Sciatic nerve (tissue), 2 donors: ENCODE measurements at regions not wholly inside any gene's neighbourhood (a gene's known extent, or its start where the extent isn't known, plus 50 kb on each side); places are given as distances from the start of the nearest gene placed in this dataset.

Source experiments
- ATAC-seq: fragments of 200-7000 bp; cut with Tn5 transposase; one replicate; pipeline ENCODE4 v1.9.1; 2020; ENCODE audit warnings: mild to moderate bottlenecking, moderate library complexity
- DNase-seq: peaks from one replicate; pipeline ENCODE4 v3.0.0-alpha.2; 2020; ENCODE audit warnings: low spot score
- intact Hi-C: fragments of 100-400 bp; cut with DNase I; formaldehyde crosslinking; loops from one replicate; pipeline ENCODE4 v1.14.2; 2022
- donor health status: DM: no; HTN: no; CAD: no.
- donor health status: DM: no; HTN: no; CAD: no.

DNA sequence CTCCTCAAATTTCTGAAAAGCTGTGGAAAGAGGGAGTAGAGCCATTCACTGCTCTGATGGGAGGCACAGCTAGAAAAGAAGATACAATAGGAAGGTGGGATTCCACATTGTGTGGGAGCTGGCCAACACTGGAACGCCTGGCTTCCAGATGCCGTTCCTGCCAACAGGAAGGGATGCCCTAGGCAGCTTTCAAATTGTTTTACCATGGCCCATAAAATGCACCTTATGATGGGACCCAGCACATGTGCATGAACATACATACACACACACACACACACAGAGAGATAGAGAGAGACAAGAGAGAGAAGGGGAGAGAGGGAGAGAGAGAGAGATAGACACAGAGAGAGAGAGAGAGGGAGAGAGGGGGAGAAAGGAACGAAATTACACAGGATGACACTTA lies 86.1 kb upstream of the BZW1 start:
- intact Hi-C loops = no loop called here

DNA sequence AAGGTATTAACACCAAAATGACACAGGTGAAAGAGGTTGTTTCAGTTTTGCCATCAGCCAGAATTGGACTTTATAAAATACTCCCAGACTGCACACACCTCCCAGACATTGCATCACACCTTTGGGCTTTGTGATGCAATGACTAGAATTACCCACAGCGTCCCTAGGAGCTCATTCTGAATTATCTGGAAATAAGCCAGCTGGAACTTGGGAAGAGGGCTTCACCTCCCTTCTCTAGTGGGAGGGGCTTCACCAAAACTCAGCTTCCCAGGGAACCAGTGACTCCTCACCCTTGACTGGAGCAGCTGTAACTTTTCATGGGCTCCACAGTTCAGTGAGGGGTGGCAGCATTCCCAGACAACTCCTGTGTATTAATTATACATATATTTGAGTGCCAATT lies 83.1 kb upstream of the BZW1 start:
- intact Hi-C loops = no loop called here
- DNase-seq = no peak
- peak; percentile 89 for ATAC-seq

More for the DNA sequence above, 86.1 kb upstream of the BZW1 start:
- no peak for DNase-seq
- no peak for ATAC-seq

DNA sequence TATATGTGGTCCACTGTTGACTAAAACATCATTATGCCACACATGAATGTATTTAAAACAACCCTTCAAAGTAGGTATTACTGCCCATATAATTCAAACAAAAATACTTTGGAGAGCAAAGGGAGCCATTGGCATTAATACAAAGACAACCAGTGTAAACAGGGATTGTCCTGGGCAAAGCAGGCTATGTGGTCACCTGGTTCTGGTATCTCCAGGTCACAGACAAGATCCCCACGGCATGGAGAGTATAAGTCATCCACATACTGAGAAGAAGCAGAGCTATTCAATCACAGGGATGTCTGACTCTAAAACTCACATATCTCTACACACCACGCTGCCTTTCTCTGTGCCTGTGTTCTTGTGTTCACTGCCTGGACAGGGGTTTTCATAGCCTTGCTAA lies 81.4 kb upstream of the BZW1 start:
- DNase-seq (no peak), ATAC-seq (no peak)
- intact Hi-C loops = no loop called here

DNA sequence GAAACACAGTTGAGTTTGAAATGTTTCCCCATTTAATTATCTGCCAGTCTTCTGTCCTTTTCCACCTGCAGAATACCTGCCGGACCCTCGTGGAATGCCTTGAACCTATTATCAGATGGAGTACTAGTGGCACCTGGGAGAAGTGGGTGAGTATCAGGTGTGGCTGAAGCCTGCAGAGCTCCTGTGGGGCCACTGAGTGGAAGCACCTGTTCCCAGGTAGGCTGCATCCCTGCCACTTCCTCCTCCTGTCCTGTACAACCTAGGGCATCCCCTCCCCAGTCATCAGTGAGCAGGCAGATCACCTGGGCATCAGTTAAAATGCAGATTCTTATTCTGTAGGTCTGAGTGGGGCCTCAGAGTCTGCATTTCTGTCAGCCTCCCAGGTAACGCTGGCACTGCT lies 80.8 kb upstream of the BZW1 start:
- no peak for ATAC-seq
- no peak for DNase-seq
- intact Hi-C loops = no loop called here

DNA sequence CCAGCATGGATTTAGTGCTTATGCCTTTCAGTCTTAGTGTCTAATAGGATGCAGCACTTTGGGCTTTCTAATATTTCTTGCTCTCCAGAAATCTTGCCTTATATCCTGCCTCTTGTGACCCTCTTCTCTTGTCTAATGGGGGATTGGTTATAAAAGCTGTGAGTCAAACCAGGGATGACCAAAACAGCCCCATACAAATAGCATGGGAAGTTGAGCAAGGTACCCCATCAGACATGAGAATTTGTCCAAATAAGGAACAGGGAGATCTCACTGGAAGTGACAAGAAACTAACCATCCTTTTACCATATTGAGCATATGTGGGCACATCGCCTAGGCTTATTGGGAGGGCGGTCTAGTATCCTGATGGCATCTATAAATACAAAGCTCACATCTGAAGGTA lies 78.8 kb upstream of the BZW1 start:
- DNase-seq (no peak), ATAC-seq (no peak)
- intact Hi-C loops = no loop called here

DNA sequence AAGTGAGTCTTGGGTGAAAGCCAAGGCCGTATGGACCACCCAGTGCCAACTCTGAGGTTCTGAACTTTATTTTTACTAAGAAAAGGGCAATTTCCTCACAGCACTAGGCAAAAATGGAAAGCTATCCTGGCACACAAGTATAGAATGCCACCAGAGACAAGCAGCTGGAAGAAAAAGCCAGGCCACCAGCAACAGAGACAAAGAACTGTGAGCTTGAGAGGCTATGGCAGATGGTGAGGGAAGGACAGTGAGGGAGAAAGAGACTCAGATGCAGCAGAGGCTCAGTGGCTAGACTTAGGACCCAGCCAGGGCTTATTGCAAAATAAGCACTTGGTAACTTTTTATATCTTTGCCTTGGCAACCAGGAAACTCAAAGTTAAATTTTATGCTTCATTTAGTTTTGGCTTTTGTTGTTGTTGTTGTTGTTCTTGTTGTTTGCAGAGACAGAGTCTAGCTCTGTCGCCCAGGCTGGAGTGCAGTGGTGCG lies 78.0 kb upstream of the BZW1 start:
- DNase-seq (no peak), ATAC-seq (no peak)
- intact Hi-C loops = no loop called here

DNA sequence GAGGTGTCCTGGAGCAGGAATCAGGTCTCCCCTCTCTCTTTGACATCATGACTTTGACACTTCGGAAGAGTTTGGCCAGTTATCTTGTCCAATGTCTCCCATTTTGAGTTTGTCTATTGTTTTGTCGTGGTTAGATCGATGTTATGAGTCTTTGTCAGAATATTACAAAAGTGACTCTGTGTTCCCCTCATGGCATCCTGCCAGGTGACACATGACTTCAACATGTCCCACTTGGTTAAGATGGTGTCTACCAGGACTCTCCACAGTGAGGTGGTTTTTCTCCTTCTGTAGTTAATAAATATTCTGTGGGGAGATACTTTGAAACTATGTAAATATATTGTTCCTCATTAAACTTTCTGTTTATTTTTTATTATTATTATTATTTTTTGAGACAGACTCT lies 76.6 kb upstream of the BZW1 start:
- intact Hi-C loops = no loop called here
- no peak for DNase-seq
- ATAC-seq = no peak

DNA sequence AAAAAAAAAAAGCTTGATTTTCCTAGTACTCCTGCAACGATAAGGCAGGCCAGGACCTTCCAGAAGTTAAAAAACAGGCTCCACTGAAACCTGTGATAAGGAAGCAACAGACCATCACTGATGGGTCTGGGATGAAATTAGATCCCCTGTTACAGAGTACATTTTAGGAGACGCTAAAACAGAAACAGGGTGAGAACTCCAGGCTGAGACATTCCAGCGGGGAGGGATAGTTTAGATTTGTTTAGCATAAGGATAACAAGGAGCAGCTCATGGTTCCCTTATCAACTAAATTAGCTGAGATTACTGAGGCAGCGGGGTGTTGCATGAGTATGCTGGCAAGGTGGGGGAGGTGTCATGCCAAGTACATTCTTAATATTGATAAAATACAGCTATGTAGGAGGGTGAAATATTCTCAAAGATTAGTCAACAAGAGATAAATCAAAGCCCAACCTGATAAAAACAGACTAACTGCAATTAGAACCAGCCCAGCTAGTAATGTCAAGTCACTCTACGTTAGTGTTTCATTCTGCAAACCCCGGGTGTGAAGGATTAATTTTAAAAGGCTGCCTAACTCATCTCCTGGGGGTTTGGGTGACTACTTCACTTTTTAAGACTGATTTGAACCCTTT lies 75.0 kb upstream of the BZW1 start:
- DNase-seq (no peak), ATAC-seq (no peak)
- intact Hi-C loops = no loop called here

DNA sequence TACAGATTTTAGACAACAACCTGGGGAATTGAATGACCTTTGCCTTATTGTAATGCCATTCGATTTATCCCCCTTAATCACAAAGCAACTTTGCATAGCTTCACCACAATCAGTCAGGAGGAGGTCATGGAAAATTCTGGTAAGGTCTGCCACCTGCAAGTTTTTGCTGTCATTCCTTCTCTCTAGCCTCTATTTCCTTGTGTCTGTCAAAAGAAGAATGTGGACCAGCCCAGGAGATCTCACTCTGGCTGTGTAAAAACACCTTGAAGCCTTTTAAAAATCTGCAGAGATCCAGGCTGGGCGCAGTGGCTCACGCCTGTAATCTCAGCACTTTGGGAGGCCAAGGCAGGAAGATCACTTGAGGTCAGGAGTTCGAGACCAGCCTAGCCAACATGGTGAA lies 74.1 kb upstream of the BZW1 start:
- intact Hi-C loops = no loop called here
- ATAC-seq (no peak), DNase-seq (no peak)

DNA sequence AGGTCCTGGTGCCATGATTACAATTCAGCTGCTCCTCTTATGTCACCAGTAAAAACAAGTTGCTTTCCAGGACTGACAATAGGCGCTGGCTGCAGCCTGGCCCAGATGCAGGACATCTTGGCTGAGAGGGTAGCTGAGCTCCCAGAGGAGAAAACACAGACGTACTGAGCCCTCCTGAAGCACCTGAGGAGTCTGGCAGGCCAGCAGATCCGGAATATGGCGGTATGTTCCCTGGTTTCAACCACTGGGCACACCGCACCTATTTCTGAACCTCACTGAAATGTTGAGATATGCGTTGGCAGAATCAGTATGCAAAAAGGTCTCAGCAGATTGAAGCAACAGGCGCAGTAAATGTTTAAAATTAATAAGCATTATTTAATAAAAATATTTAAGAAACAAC lies 73.1 kb upstream of the BZW1 start:
- intact Hi-C loops = no loop called here
- DNase-seq = no peak

DNA sequence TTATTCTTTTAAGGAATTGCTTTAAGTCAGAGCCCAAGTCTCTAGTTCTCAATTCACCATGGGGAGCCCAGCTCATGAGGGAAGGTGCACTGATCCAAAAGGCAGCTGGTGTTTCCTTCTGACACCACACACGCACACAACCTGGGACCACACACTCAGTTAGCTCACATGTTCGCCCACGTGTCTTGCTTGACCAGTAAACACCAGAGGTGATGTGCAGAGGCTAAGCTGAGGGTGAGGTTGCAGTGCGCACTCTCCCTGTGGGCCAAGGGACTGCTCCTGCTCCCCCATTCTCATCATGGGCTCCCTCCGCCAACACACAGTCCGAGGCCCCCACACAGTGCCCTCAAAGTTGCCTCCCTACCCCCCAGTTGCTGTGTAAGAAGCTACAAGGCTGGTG lies 70.8 kb upstream of the BZW1 start:
- ATAC-seq = peak; percentile 50
- DNase-seq = peak; percentile 66

More for the DNA sequence above, 73.1 kb upstream of the BZW1 start:
- no peak for ATAC-seq

DNA sequence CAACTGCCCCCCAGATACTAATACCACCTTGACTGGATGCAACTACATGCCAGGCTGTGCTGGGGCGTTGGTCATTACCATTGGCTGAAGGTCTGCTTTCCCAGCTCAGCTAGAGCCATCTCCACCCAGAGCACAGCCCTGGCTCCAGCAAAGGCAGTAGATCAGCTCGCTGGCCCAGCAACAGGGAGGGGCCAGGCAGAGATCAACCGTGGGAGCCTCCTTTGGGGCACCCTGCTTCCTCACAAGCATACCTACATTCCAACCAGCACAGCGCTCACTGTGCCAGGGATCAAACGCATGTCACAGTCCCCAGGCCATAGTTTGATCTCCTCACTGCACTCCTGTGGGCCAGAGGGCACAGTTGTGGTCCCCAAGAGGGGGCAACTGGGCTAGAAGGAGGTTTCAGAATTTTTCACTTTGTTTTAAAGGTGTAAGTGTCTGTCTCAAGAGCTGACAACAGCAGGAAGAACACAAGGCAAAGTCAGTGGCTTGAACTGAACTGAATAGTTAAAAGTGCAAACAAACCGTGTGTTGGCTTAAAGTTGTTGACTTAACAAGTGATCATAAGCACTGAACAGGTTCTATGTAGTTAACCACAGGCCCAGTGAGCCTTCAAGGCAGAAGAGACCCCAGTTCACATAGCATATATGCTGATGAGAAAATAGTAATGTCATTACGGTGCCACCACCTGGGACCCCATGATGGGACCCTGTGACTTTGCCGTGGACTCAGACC lies 70.1 kb upstream of the BZW1 start:
- intact Hi-C loops = no loop called here
- no peak for DNase-seq
- peak; percentile 32 for ATAC-seq

More for the DNA sequence above, 70.8 kb upstream of the BZW1 start:
- intact Hi-C loops = no loop called here

DNA sequence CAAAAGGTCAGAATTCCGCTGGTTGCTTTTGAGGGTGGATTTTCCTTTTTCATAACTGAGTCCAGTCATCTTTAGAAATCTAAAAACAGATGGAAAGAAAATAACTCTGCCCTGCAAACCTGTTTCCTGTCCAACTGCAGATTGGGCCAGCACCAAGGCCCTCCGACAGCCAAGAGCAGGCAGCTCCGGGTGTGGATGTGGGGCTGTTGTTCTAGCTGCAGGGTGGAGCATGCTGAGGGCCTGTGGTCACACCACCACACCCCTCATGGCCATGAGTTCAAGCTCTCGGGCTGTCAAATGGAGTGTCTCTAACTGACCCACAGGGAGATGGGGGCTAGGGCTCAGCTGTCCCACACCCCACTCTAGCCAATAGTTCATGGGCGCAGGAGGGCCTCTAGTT lies 69.3 kb upstream of the BZW1 start:
- ATAC-seq = peak; percentile 94
- intact Hi-C loops = no loop called here
- peak; percentile 84 for DNase-seq

DNA sequence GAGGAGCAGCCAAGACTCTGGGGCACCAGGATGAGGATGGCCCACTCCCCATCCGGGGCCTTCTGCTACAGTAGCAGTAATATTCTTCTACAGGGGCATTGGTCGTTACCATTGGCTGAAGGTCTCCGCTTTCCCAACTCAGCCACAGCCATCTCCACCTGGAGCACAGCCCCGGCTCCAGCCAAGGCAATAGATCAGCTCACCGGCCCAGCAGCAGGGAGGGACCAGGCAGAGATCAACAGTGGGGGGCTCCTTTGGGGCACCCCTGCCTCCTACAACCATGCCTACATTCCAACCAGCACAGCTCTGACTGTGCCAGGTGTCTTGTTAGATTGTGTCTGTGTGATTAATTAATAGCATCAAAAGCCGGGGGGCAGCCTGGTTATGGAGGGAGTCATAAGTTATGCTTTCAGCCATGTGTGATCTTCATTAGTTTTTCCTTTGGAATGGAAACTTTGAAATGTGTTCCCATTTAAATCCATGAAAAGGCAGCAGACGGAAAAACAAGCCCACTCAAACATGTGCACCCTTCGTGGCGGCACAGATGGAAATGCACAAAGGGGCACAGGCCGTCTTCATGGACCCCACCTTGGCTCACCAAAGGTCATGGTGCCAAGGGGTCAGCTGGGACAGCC lies 68.6 kb upstream of the BZW1 start:
- ATAC-seq (no peak), DNase-seq (no peak)
- intact Hi-C loops = no loop called here

DNA sequence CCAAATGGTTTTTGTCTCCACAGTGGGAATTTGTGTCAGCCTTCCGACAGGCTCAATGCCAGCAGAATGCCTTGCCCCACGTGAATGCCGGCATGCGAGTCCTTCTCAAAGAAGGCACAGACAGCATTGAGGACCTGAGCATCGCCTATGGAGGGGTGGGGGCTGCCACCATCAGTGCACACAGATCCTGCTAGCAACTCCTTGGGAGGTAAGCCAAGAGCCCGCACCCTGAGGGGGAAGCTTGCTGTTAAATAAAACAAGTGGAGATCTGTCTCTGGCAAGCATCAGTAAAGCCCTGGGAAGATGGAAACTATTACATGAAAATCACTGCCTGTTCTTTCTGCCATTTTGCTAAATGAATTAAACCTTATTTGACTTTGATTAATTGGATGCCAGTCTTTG lies 67.5 kb upstream of the BZW1 start:
- intact Hi-C loops = no loop called here
- DNase-seq = no peak
- ATAC-seq = no peak

DNA sequence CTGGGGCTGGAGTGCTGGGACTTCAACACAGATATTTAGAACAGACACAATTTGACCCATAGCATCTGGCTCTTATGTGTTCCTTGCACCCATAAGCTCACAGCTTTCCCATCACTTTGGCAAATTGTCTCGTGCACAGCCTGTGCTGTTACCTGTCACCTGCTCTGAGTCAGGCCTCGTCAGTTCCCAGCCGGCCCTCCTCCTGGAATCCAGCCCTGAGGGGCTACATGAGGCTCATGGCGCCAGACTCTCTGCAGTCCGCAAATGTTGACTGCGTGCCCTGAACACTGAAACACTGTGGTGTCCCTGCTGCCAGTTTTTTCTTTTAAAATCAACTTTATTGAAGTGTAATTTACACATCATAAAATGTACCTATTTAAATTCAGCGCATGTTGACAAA lies 65.4 kb upstream of the BZW1 start:
- no peak for DNase-seq
- intact Hi-C loops = no loop called here
- no peak for ATAC-seq

DNA sequence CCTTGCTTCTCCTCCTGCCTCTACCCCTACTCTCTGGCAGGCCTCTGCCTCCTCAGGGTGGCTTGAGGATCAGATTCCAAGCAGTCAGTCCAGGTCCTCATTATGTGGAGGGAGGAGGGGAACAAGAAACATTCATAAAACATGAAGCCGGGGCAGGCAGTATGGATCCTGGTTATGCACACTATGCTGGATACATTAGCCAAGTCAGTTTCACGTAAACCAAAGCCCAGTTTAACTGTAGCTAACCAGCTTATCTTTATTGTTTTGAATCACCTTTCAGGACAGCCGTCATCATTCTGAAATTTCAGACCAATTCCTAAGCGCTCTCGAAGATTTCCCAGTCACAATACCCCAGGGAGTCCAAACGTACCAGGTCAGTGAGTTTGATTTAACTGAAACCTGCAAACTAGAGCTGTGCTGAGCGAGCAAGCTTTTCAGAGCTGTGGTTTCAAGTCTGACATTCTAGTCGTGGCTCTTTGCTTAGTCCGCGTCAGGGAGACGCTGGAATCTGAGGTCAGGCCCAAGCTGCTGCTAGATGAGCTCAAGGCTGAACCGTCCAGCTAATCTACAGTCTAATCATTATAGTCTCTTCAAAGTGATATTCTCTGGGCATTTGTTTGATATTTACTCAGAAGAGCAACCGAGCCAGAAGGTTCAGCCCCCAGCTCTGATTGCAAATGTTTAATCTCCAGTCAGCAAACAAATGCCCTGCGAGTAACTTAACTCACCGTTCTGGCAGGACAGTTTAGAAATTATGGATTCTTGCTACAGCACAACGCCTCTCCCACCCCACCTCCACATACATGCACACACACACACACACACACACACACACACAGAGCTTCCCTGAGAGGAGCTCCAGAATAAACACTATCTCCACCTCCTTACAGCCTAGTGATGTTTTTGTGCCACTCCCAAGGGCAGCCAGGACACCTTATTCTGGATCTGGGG lies 63.8 kb upstream of the BZW1 start:
- DNase-seq = no peak
- intact Hi-C loops = no loop called here
- peak; percentile 54 for ATAC-seq

DNA sequence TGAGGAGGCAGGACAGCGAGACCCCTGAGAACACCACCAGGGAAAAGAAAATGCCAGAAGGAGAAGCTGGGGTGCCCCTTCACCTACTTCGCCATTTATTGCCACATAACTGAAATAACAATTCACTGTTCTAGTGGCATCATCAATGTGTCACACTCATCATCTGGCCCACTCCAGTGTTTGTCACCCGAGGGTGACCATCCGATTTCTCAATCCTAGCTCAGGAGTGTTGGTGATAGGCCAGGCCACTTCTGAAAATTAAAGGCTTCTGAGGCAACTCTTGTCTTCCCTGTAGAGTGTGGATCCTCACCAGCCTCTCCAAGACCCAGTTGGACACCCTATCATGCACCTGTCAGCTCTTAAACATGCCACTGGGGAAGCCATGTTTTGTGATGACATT lies 62.9 kb upstream of the BZW1 start:
- DNase-seq (no peak), ATAC-seq (no peak)
- intact Hi-C loops = no loop called here

DNA sequence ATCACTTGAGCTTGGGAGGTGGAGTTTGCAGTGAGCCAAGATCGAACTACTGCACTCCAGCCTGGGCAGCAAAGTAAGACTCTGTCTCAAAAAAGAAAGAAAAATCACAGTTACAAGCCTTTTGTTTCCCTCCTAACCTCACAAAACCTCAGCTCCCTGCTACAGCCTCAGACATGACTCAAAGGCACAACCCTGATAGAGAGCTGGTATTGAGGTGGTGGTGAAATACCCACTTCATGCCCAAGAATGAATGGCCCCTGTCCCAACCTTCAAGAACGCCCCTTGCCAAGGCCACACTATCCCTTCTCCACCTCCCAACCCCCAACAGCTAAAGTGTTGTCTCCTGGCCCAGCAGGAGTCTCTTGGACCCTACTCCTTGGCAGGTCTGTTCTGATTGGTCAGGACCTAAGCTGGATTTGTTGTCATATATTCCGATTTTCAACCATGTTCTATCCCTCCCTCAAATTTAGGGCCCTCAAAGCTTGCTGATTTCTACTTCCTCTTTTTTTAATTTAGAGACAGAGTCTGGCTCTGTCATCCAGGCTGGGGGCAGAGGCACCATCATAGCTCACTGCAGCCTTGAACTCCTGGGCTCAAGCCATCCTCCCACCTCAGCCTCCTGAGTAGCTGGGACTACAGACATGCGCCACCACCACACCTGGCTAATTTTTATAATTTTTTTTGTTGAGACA lies 61.9 kb upstream of the BZW1 start:
- no peak for ATAC-seq
- DNase-seq = no peak
- intact Hi-C loops = no loop called here
